ENCODE measurements at regions not wholly inside any gene's neighbourhood (a gene's known extent, or its start where the extent isn't known, plus 50 kb on each side); places are given as distances from the start of the nearest gene placed in this dataset.
"Not testable (repeated sequence)": the region's sequence is repeated elsewhere in the genome, so short reads cannot be mapped to it uniquely, and the experiment has no call there.

- H3K4me3 Mint-ChIP-seq, result no peak overlapping the region
These were observed 1122.0 kb upstream of the ALCAM start for GRCh38 chr3:104244680-104245220.

DNA sequence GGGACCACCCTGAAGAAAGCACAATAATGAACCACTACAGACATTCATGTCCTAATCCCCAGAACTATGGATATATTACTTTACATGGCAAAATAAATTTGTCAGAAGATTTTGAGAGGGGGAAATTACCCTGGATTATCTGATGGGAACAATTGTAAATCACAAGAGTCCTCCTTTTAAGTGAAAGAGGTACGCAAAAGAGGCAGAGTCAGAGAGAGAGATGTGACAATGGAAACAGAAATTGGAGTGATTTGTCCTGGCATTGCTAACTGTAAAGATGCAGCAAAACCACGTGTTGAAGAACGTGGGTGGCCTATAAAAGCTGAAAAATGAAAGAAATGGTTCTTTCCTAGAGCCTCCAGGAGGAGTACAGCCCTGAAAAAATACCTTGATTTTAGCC lies 1121.4 kb upstream of the ALCAM start:
- Mint-ChIP-seq H3K4me3 (no peak overlapping the region), H3K36me3 (peaks cover 8% of the 10 kb centered on the region), H3K27ac (no peak overlapping the region), H3K9me3 (peaks cover 18% of the 10 kb centered on the region), H3K4me1 (ENCODE audit: low read depth in 2 of 2) (no peaks in the 10 kb centered on the region), H3K27me3 (no peaks in the 10 kb centered on the region)
- no peak for DNase-seq (ENCODE audit: low spot score)
- no peak for ATAC-seq

More at GRCh38 chr3:104244680-104245220, 1122.0 kb upstream of the ALCAM start:
- no peaks in the 10 kb centered on the region for H3K4me1 Mint-ChIP-seq (ENCODE audit: low read depth in 2 of 2)
- peaks cover 13% of the 10 kb centered on the region for H3K9me3 Mint-ChIP-seq
- no peak overlapping the region for H3K27ac Mint-ChIP-seq
- peaks cover 8% of the 10 kb centered on the region for H3K36me3 Mint-ChIP-seq
- ATAC-seq, result no peak
- no peaks in the 10 kb centered on the region for H3K27me3 Mint-ChIP-seq
- no peak for DNase-seq (ENCODE audit: low spot score)

- H3K9me3 Mint-ChIP-seq, result peaks cover 21% of the 10 kb centered on the region
- no peak overlapping the region for H3K27ac Mint-ChIP-seq
- no peaks in the 10 kb centered on the region for H3K27me3 Mint-ChIP-seq
- DNase-seq (ENCODE audit: low spot score) (no peak), ATAC-seq (no peak)
- H3K4me1 Mint-ChIP-seq (ENCODE audit: low read depth in 2 of 2), result no peaks in the 10 kb centered on the region
- H3K4me3 Mint-ChIP-seq, result no peak overlapping the region
- H3K36me3 Mint-ChIP-seq, result peaks cover 8% of the 10 kb centered on the region
These were observed 1120.7 kb upstream of the ALCAM start for GRCh38 chr3:104245981-104246380.

DNA sequence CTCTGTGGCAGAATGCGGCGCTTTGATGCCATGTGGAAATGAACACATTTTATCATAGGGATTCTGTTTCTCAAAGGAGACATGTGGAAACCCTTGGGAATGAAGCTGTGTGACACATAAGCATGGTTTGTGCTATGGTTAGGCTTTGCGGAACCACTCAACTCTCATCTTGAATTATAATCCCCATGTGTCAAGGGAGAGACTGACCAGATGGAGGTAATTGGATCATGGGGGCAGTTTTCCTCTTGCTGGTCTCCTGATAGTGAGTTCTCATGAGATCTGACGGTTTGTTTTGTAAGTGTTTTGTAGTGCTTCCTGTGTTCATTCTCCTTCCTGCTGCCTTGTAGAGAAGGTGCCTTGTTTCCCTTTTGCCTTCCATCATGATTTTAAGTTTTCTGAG lies 1109.2 kb upstream of the ALCAM start:
- Mint-ChIP-seq H3K4me3 (no peak overlapping the region), H3K9me3 (peaks cover 19% of the 10 kb centered on the region), H3K36me3 (no peaks in the 10 kb centered on the region), H3K27ac (no peak overlapping the region), H3K27me3 (no peaks in the 10 kb centered on the region), H3K4me1 (ENCODE audit: low read depth in 2 of 2) (no peaks in the 10 kb centered on the region)
- no peak for ATAC-seq
- DNase-seq (ENCODE audit: low spot score), result no peak

GRCh38 chr3:104263477-104263876 lies 1103.2 kb upstream of the ALCAM start:
- Mint-ChIP-seq H3K36me3 (no peaks in the 10 kb centered on the region), H3K4me3 (no peak overlapping the region), H3K27ac (no peak overlapping the region), H3K27me3 (no peaks in the 10 kb centered on the region), H3K4me1 (ENCODE audit: low read depth in 2 of 2) (no peaks in the 10 kb centered on the region), H3K9me3 (peaks cover 21% of the 10 kb centered on the region)
- no peak for DNase-seq (ENCODE audit: low spot score)
- no peak for ATAC-seq

DNA sequence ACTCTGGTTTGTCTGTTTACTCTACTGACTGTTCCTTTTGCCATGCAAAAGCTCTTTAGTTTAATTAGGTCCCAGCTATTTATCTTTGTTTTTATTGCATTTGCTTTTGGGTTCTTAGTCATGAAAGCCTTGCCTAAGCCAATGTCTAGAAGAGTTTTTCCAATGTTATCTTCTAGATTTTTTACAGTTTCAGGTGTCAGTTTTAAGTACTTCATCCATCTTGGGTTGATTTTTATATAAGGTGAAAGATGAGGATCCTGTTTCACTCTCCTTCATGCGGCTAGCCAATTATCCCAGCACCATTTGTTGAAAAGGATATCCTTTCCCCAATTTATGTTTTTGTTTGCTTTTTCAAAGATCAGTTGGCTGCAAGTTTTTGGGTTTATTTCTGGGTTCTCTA lies 1100.5 kb upstream of the ALCAM start:
- H3K4me3 Mint-ChIP-seq; DNase-seq (ENCODE audit: low spot score); H3K4me1 Mint-ChIP-seq (ENCODE audit: low read depth in 2 of 2); H3K27me3 Mint-ChIP-seq; H3K27ac Mint-ChIP-seq; H3K36me3 Mint-ChIP-seq; ATAC-seq: not testable (repeated sequence)
- peaks cover 14% of the 10 kb centered on the region for H3K9me3 Mint-ChIP-seq

GRCh38 chr3:104269771-104270170 lies 1096.9 kb upstream of the ALCAM start:
- H3K9me3 Mint-ChIP-seq, result peaks cover 17% of the 10 kb centered on the region
- no peaks in the 10 kb centered on the region for H3K4me1 Mint-ChIP-seq (ENCODE audit: low read depth in 2 of 2)
- no peak for ATAC-seq
- no peak overlapping the region for H3K4me3 Mint-ChIP-seq
- DNase-seq (ENCODE audit: low spot score), result no peak
- no peaks in the 10 kb centered on the region for H3K36me3 Mint-ChIP-seq
- no peak overlapping the region for H3K27ac Mint-ChIP-seq
- H3K27me3 Mint-ChIP-seq, result no peaks in the 10 kb centered on the region

GRCh38 chr3:104273046-104273649 lies 1093.6 kb upstream of the ALCAM start:
- Mint-ChIP-seq H3K4me1 (ENCODE audit: low read depth in 2 of 2) (no peaks in the 10 kb centered on the region), H3K4me3 (no peak overlapping the region)

DNA sequence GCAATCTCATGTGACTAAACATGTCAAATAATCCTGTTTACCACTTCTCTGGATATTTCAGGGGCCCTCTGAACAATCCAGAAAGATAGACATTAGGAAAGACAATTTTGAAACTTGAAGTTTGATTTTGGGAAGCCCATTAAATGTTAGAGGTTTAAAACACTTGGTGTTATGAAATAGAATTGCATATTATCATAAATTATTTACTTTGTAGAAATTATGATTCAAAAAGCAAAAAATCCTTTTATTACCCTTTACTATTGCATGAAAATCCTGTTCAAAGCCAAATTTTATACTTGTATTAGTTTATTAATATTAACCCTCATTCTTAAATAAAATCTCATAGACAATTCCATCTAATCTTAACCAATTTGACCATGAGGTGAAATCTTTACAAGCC lies 1091.5 kb upstream of the ALCAM start:
- Mint-ChIP-seq H3K4me1 (ENCODE audit: low read depth in 2 of 2) (peaks cover 0 to 5% of the 10 kb centered on the region in 2 donors), H3K4me3 (no peak overlapping the region), H3K36me3 (no peaks in the 10 kb centered on the region), H3K27ac (no peak overlapping the region), H3K9me3 (peaks cover 11% of the 10 kb centered on the region), H3K27me3 (no peaks in the 10 kb centered on the region)
- DNase-seq (ENCODE audit: low spot score) (no peak), ATAC-seq (no peak)

More at GRCh38 chr3:104273046-104273649, 1093.6 kb upstream of the ALCAM start:
- ATAC-seq (no peak), DNase-seq (ENCODE audit: low spot score) (no peak)
- H3K9me3 Mint-ChIP-seq, result peaks cover 12% of the 10 kb centered on the region
- H3K27ac Mint-ChIP-seq, result no peak overlapping the region
- H3K27me3 Mint-ChIP-seq, result no peaks in the 10 kb centered on the region
- H3K36me3 Mint-ChIP-seq, result no peaks in the 10 kb centered on the region

GRCh38 chr3:104279617-104280016 lies 1087.1 kb upstream of the ALCAM start:
- H3K36me3 Mint-ChIP-seq, result peaks cover 12% of the 10 kb centered on the region
- DNase-seq (ENCODE audit: low spot score) (no peak), ATAC-seq (no peak)
- H3K9me3 Mint-ChIP-seq, result peaks cover 11% of the 10 kb centered on the region
- peaks cover 0 to 5% of the 10 kb centered on the region in 2 donors for H3K4me1 Mint-ChIP-seq (ENCODE audit: low read depth in 2 of 2)
- no peak overlapping the region for H3K27ac Mint-ChIP-seq
- no peak overlapping the region for H3K4me3 Mint-ChIP-seq
- no peaks in the 10 kb centered on the region for H3K27me3 Mint-ChIP-seq

DNA sequence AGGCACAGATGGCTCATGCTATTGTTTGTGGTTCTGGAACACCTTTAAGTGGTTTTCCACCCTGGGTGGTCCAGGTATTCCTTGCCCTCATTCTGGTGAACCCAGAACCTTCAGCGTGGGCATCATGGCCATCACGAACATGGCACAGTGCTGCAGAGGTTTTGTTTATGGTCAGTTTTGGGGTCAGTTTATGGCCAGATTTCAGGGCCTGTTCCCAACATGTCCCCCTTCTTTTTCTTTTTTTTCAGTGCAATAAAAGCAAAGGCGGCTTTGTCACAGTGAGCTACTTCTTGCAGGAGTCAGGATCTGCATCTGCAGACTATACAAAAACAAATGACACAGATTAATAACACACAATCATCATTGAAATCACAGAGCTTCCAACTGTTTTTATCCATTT lies 1085.0 kb upstream of the ALCAM start:
- no peak overlapping the region for H3K4me3 Mint-ChIP-seq
- peaks cover 0 to 5% of the 10 kb centered on the region in 2 donors for H3K4me1 Mint-ChIP-seq (ENCODE audit: low read depth in 2 of 2)
- ATAC-seq (no peak), DNase-seq (ENCODE audit: low spot score) (no peak)
- no peak overlapping the region for H3K27ac Mint-ChIP-seq
- peaks cover 12% of the 10 kb centered on the region for H3K36me3 Mint-ChIP-seq
- H3K27me3 Mint-ChIP-seq, result no peaks in the 10 kb centered on the region
- H3K9me3 Mint-ChIP-seq, result peaks cover 12% of the 10 kb centered on the region

GRCh38 chr3:104286645-104287044 lies 1080.1 kb upstream of the ALCAM start:
- Mint-ChIP-seq H3K27ac (no peak overlapping the region), H3K4me3 (no peak overlapping the region), H3K36me3 (peaks cover 12% of the 10 kb centered on the region), H3K27me3 (no peaks in the 10 kb centered on the region), H3K4me1 (ENCODE audit: low read depth in 2 of 2) (peaks cover 0 to 4% of the 10 kb centered on the region in 2 donors), H3K9me3 (peaks cover 10% of the 10 kb centered on the region)
- ATAC-seq (no peak), DNase-seq (ENCODE audit: low spot score) (no peak)

GRCh38 chr3:104291437-104291851 lies 1075.3 kb upstream of the ALCAM start:
- no peaks in the 10 kb centered on the region for H3K36me3 Mint-ChIP-seq
- ATAC-seq (no peak), DNase-seq (ENCODE audit: low spot score) (no peak)
- peaks cover 11% of the 10 kb centered on the region for H3K9me3 Mint-ChIP-seq
- H3K27ac Mint-ChIP-seq, result peak overlapping the region in 1 of 2 donors; percentile 24
- no peaks in the 10 kb centered on the region for H3K27me3 Mint-ChIP-seq
- H3K4me1 Mint-ChIP-seq (ENCODE audit: low read depth in 2 of 2), result peaks cover 0 to 7% of the 10 kb centered on the region in 2 donors
- H3K4me3 Mint-ChIP-seq, result peak overlapping the region; percentile 67

GRCh38 chr3:104291878-104292277 lies 1074.8 kb upstream of the ALCAM start:
- Mint-ChIP-seq H3K36me3 (no peaks in the 10 kb centered on the region), H3K27me3 (no peaks in the 10 kb centered on the region), H3K9me3 (peaks cover 11% of the 10 kb centered on the region), H3K27ac (peak overlapping the region in 1 of 2 donors; percentile 24), H3K4me3 (peak overlapping the region; percentile 67), H3K4me1 (ENCODE audit: low read depth in 2 of 2) (peaks cover 0 to 7% of the 10 kb centered on the region in 2 donors)
- DNase-seq (ENCODE audit: low spot score), result no peak
- no peak for ATAC-seq

GRCh38 chr3:104297617-104298016 lies 1069.1 kb upstream of the ALCAM start:
- peaks cover 15% of the 10 kb centered on the region for H3K9me3 Mint-ChIP-seq
- H3K27me3 Mint-ChIP-seq, result no peaks in the 10 kb centered on the region
- no peak overlapping the region for H3K27ac Mint-ChIP-seq

More at GRCh38 chr3:104297617-104298016, 1069.1 kb upstream of the ALCAM start:
- DNase-seq (ENCODE audit: low spot score) (no peak), ATAC-seq (no peak)
- Mint-ChIP-seq H3K4me3 (no peak overlapping the region), H3K36me3 (no peaks in the 10 kb centered on the region), H3K4me1 (ENCODE audit: low read depth in 2 of 2) (no peaks in the 10 kb centered on the region)
